Esophagus muscularis mucosa (tissue), 3 donors: ENCODE measurements at regions not wholly inside any gene's neighbourhood (a gene's known extent, or its start where the extent isn't known, plus 50 kb on each side); places are given as distances from the start of the nearest gene placed in this dataset.

ENCODE experiments used
- CTCF ChIP-seq, 3 experiments: fragments of 200-600 bp in 2 of 3; fragments of 450-650 bp in 1 of 3; sonication (generic) in 2 of 3; IDR thresholded peaks; one replicate each; pipeline ENCODE4 v1.5.1; 2017 to 2019; ENCODE audit warnings: antibody characterized with exemption in 3 of 3, mild to moderate bottlenecking in 2 of 3, moderate library complexity in 1 of 3
- EP300 ChIP-seq: sonication (generic); formaldehyde crosslinking; IDR thresholded peaks from one replicate; pipeline ENCODE4 v1.6.1; 2017; ENCODE audit warnings: antibody characterized with exemption

GRCh38 chr7:42469341-42469740 is 232.3 kb upstream of the GLI3 start:
- no peak for TF ChIP-seq CTCF (IDR thresholded peaks at IDR 0.05)
- no peak for TF ChIP-seq EP300
